Non-pigmented ciliary epithelial cell (primary cell): ENCODE measurements at regions not wholly inside any gene's neighbourhood (a gene's known extent, or its start where the extent isn't known, plus 50 kb on each side); places are given as distances from the start of the nearest gene placed in this dataset.
"Not testable (repeated sequence)": the region's sequence is repeated elsewhere in the genome, so short reads cannot be mapped to it uniquely, and the experiment has no call there.

ENCODE experiments used
- DNase-seq: peaks from one replicate; pipeline ENCODE4 v3.0.0-alpha.2; 2010; ENCODE audit warnings: low read depth

DNA sequence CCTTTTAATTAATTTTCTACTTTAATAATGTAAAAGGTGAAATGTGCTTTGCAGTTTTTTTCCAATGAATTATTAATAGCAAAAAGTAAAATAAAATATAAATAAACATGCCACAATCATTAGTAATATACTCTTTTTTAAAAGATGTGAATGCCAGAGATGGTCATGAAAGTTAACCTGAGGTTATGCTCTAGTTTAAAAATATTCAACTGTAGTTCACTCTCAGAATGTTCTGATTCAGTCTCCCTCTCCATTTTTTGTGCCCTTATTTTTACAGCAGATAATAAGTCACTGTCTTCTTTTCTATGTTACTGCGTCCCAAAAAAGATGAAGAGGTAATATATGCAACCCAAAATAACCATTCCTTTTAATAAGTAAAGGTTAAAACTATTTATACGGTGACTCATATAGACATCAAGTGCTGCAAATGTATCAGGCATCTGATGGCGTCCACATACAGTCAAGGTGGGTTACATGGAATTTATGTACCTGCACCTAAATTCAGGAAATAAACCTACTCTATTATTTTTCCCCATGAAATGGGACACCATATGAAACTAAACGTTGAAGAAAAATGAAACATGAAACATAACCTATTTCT, 153.6 kb upstream of the ZNF804A start:
- DNase-seq, result no peak

DNA sequence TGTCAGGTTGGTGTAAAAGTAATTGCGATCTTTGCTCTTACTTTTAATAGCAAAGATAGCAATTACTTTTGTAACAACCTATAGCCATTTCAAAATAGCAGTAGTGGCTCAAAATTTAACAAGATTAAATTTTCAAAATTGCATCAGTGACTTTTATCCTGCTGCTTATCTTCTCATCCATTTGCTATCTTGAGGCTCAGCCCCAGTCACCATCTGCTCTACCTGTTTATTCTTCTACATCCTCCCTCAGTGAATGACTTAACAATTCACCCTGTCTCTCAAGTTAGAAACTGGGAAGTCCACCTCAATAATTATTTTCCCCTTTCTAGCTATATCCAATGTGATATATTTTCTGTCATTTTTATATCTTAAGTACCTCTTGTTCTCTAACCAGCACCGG, 148.6 kb upstream of the ZNF804A start:
- DNase-seq, result no peak

- DNase-seq, result no peak
These were observed 145.4 kb upstream of the ZNF804A start for GRCh38 chr2:184452907-184453306.

GRCh38 chr2:184455624-184456023, 142.7 kb upstream of the ZNF804A start:
- DNase-seq, result no peak

DNA sequence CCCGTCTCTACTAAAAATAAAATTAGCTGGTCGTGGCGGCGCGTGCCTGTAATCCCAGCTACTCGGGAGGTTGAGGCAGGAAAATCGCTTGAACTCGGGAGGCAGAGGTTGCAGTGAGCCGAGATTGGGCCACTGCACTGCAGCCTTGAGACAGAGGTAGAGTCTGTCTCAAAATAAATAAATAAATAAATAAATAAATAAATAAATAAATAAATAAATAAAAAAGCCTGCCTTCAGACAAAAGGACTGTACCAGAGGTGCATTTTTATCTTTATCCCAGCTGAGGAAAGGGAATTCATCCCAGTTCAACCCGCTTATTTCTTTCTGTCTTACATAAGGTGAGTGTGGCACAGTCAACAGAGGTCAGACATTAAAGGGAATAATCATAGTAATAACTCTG, 141.6 kb upstream of the ZNF804A start:
- DNase-seq, result not testable (repeated sequence)

DNA sequence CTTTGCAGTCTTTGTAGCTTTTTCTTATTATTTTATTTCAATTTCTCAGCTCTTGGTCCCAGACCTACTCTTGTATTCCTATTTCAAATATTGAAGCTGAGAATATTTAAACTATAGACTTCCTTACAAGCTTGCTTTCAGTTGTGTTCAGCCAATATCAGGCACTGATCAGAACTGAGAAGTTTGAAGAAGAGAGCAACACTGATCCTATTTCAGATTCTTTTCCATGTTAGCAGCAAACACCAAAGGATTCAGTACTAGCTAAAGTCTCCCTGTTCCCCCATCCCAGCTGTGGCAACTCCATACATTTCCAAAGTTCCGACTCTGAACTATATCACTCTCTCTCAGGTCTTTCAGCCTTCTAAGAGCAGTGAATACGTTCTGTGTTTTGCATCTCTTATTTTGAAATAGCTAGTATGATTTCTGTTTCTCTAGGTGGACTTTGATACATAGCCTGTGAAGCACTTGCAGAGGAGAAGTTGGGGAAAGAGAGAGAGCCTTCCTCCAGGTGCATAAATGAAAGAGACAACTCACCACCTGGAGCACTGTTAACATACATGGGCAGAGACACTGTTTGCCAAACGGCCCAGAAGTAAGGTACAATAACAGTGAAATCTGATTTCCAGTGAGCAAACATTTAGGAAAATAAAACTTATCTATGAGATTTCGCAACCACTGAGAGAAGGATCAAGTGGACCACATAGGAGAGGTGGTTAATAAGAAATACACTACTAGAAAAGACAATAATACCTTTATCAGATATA, 135.0 kb upstream of the ZNF804A start:
- no peak for DNase-seq

- no peak for DNase-seq
These were observed 134.5 kb upstream of the ZNF804A start for GRCh38 chr2:184463866-184464248.

DNA sequence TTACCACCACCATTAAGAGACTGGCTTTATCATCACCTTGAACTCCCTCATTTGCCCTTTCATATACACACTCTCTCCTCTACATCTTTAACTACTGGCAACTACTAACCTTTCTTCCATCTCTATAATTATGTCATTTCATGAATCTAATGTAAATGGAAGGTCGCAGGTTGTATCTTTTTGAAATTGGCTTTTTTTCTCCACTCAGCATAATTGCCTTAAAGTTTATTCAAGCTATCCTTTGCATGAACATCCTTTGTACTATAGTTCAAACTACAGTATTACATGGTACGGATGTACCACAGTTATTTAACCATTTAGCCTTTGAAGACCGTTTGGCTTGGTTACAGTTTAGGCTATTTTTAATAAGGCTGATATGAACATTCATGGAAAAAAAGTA, 129.5 kb upstream of the ZNF804A start:
- DNase-seq, result no peak

DNA sequence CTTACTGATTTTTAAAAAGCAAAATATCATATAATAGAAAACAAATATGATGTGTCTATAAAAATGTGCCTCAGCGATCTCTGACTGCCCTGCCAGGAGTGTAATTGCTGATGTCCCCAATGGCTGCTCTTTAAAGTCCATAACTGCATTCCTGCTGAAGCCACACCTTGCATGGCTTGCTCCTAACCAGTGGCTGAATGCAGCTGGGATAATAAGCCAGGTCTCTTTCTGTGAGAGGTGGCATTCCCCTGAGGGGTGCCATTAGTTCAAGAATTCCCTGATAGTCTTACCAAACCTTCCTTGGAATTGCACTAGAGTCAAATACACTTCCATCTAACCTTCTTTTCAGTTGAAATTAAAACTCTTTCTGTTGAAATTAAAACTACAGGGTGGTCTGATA, 125.8 kb upstream of the ZNF804A start:
- DNase-seq, result no peak

GRCh38 chr2:184481865-184482264, 116.5 kb upstream of the ZNF804A start:
- no peak for DNase-seq

DNA sequence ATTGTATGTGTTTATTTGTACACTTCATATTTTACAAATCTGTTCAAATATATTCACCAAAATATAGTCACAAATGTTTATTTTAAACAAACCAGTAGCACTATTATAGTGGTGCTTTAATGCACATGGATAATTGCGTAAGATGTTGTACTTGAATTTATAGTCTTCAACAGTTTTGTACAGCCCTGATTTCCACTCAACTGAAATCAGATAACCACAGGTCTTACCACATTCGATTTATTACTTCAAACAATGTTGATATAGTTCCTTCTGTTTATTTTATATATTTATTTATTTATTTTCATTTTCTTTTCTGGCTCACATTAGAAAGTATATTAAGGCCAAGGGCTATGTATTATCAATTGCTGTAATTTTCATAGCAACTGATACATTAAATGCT, 99.4 kb upstream of the ZNF804A start:
- no peak for DNase-seq

DNA sequence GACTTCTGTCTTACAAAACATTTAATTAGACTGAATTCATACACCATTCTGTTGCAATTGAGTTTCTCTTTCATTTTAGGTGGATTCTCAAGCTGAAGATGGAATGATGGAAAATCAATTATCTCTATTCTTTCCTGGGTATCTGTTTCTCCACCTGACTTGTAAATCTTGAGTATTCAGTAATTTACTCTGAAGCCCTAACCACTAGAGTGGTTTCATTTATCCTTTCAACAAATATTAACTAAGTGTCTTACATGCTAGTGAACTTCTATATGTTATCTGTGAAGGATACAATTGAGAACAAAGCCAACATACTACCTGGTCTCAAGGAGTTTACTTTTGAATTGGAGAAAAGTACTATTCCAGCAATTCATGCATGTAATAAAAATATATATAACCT, 94.1 kb upstream of the ZNF804A start:
- DNase-seq, result no peak

- no peak for DNase-seq
These were observed 91.1 kb upstream of the ZNF804A start for GRCh38 chr2:184507254-184507653.

GRCh38 chr2:184517402-184517801, 80.9 kb upstream of the ZNF804A start:
- DNase-seq, result no peak

- no peak for DNase-seq
These were observed 77.9 kb upstream of the ZNF804A start for GRCh38 chr2:184520441-184520840.

DNA sequence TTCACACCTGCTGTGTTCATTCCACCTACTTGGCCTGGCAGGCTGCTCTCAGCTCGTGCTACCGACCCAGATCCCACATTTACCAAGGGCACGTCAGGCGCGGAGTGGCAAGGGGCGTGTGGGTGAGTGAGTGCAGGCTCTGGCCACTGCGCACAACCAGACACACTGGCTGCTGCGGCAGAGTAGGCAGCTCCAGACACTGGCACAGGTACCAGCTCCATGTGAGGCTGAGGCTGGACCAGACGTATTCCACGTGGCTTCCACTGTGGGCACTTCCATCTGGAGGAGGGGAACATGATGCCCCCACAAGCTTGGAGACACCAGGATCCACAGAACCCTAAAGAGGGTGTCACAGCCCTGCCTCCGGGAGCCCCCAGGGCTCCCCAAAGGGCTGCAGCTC, 74.6 kb upstream of the ZNF804A start:
- DNase-seq, result no peak

DNA sequence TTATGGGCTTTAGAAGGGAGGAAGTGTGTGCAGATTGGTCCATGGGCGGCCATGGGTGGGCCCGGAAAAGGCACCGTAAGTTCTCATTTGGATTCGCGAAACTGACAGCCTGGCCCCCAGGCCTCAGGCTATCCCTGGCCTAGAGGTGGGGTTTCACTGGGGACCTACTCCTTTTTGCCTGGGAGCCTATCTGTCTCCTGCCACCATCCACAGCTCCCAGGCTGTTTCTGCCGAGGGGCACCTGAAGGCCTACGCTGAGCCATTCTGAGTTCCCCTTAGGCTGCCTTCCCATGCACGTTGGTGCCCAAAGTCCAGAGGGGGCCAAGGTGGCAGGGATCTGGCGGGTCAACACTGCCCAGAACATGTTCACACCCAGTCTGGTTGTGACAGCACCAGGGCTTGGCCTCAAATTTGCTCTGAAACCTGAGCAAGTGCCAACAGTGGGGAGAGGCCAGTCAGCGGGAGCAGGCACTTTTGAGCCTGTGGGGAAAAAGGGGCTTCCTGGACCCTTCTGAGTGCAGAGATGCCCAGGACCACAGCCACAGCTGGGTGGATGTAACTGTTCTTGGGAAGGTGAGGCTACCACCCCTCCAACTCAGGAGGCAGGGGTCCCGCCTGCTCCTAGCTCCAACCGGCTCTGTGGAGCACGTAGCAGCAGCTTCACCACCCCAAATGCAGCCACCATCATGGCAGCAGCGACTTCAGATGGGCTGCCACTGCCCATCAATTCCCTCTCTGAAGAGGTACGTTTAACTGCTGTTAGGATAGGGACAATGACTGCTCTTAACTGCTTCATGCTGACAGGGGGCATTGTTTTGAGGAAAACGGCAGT, 73.6 kb upstream of the ZNF804A start:
- DNase-seq, result no peak

GRCh38 chr2:184527058-184527457, 71.3 kb upstream of the ZNF804A start:
- no peak for DNase-seq

- no peak for DNase-seq
These were observed 70.2 kb upstream of the ZNF804A start for GRCh38 chr2:184528119-184528518.

DNA sequence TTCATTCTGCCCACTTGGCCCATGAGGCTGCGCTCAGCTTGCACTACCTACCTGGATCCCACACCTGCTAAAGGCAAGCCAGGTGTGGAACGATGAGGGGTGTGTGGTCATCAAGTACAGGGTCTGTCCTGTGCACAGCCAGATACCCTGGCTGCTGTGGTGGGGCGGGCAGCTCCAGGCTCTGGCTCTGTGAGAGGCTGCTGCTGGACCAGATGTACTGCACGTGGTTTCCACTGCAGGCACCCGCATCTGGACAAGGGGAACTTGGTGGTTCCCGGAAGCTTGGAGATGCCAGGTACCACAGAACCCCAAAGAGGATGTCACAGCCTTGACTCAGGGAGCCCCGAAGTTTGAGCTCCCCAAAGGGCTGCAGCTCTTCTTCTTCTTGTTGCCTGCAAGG, 68.1 kb upstream of the ZNF804A start:
- no peak for DNase-seq

DNA sequence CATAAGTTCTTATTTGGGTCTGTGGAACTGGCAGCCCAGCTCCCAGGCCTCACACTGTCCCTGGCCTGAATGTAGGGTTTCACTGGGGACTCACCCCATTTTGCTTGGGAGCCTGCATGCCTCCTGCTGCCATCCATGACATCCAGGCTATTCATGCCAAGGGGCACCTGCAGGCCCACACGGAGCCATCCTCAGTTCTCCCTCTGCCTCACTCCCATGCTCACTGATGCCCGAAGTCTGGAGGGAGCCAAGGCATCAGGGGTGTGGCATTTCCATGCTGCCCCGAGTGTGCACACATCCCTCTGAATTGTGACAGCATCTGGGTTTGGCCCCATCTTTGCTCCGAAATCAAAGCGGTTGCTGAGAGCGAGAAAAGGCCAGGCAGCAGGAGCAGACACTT, 67.4 kb upstream of the ZNF804A start:
- no peak for DNase-seq

DNA sequence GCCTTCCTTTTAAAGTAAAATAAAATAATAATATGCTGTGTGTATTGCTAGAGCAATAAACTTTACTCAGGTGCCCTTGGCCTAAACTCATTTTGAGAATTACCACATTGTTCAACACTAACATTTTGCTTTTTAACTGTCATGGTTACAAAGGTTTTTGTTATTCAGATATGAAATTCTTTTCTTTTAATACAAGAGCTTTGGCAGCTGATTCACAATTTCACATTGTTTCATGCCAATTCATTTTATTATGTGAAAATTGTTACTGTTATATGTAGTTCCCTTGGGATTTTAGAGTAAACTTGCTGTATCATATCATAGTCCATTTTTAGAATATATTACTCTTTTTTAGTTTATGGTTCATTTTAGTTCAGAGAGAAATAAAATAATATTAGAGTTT, 65.8 kb upstream of the ZNF804A start:
- no peak for DNase-seq

- no peak for DNase-seq
These were observed 63.3 kb upstream of the ZNF804A start for GRCh38 chr2:184534986-184535385.
